ENCODE measurements at regions not wholly inside any gene's neighbourhood (a gene's known extent, or its start where the extent isn't known, plus 50 kb on each side); places are given as distances from the start of the nearest gene placed in this dataset.
"Not testable (repeated sequence)": the region's sequence is repeated elsewhere in the genome, so short reads cannot be mapped to it uniquely, and the experiment has no call there.

DNA sequence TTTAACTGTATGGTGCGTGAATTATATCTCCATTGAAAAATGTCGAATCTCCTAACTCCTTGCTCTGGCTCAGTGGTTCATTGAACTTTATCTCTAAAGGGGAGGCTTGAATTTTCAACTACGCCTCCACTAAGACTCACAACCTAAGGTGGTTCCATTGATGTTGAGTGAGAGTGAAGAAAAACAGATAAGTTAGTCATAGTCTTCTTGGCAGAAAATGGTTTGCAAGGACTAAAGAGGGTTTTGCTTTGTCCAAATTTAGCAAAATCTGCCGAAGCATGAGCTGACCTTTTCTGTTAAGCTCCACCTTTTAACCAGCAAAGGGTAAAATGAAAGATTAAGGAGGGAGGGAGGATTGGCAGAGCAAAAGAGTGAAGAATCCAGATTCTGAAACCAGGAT lies 290.2 kb upstream of the SPTLC3 start:
- H3K9me3 ChIP-seq (ENCODE audit: control insufficient read depth, low read length, poor library complexity, severe bottlenecking), result no peaks in the 10 kb centered on the region
- Mint-ChIP-seq H3K27ac (no peak overlapping the region), H3K27me3 (no peaks in the 10 kb centered on the region), H3K36me3 (ENCODE audit: low read depth) (no peaks in the 10 kb centered on the region), H3K4me1 (no peaks in the 10 kb centered on the region), H3K4me3 (no peak overlapping the region)
- DNase-seq (no peak), ATAC-seq (no peak)

DNA sequence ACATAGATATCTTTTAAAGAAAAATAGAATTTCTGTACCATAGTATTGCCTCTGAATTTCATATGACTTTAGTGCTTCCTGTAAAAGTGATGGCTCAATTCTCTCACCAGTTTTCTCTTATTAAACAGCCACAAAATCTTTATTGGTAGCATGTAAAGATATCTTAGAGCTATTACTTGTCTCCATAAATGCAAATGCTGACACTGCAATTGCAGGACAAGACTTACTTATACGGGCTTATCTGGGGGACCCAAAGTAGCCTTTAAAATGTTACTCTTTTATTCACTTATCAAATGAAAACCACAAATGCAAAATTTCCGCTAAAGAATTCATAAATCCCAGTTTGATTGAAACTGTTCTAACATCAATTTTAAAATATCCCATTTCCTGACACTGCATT lies 287.1 kb upstream of the SPTLC3 start:
- Mint-ChIP-seq H3K36me3 (ENCODE audit: low read depth) (no peaks in the 10 kb centered on the region), H3K4me3 (no peak overlapping the region), H3K27me3 (no peaks in the 10 kb centered on the region), H3K4me1 (no peaks in the 10 kb centered on the region), H3K27ac (no peak overlapping the region)
- ATAC-seq, result no peak
- H3K9me3 ChIP-seq (ENCODE audit: control insufficient read depth, low read length, poor library complexity, severe bottlenecking), result no peaks in the 10 kb centered on the region
- DNase-seq, result no peak

DNA sequence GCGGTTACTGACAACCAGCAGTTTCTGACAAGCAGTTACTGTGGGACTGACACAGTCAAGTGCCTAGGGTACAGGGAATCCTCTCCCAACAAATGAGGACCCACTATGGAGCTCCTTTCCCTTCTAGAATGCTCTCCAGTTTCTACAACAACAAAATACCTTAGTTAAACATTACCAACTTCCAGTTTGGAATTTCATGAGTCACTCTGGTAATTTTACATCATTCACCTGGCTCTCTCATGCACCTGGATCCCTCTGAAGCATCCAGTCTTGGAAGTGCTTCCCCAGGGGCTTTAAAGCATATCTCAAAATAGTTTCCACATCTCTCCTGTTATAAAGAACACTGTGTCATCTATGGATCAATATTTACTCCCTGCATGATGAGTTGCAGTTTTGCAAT lies 286.7 kb upstream of the SPTLC3 start:
- ATAC-seq (no peak), DNase-seq (no peak)
- no peaks in the 10 kb centered on the region for H3K9me3 ChIP-seq (ENCODE audit: control insufficient read depth, low read length, poor library complexity, severe bottlenecking)
- no peaks in the 10 kb centered on the region for H3K36me3 Mint-ChIP-seq (ENCODE audit: low read depth)
- no peaks in the 10 kb centered on the region for H3K27me3 Mint-ChIP-seq
- no peak overlapping the region for H3K4me3 Mint-ChIP-seq
- H3K27ac Mint-ChIP-seq, result no peak overlapping the region
- H3K4me1 Mint-ChIP-seq, result no peaks in the 10 kb centered on the region

DNA sequence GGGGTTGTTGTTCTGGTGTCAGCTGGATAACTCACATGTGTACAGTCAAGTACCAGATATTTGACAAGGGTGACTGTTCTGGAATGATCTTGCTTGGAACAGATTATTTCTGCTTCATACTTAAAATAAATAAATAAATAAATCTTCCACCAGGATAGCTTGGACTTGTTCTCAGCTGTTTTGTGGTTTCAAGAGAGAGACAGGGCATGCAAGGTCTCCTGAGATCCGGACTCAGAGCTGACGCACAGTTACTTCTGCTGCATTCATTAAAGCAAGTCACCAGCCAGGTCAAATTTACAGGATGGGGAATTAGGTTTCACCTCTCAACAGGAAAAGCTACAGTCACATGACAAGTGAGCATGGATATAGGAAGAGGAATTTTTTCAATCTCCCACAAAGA lies 285.0 kb upstream of the SPTLC3 start:
- no peaks in the 10 kb centered on the region for H3K9me3 ChIP-seq (ENCODE audit: control insufficient read depth, low read length, poor library complexity, severe bottlenecking)
- no peak for ATAC-seq
- DNase-seq, result no peak
- Mint-ChIP-seq H3K36me3 (ENCODE audit: low read depth) (no peaks in the 10 kb centered on the region), H3K27ac (no peak overlapping the region), H3K4me3 (no peak overlapping the region), H3K4me1 (no peaks in the 10 kb centered on the region), H3K27me3 (no peaks in the 10 kb centered on the region)

DNA sequence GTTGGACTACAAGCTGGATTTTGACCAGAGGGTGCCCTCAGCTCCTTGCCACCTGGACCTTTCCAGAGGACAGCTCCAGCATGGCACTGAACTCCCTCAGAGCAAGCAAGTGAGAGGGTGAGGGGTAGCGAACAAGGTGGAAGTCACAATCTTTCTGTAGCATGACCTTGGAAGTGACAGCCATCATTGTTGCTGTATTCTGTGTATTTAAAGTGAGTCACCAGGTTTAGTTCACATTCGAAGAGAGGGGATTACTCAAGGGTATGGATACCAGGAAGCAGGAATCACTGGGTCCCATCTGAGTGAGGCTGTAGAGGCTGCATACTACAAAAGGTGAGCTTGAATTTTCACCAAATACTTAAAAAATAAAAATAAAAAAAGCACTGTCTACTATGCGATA lies 280.0 kb upstream of the SPTLC3 start:
- no peak overlapping the region for H3K4me3 Mint-ChIP-seq
- no peak for DNase-seq
- H3K27me3 Mint-ChIP-seq, result no peaks in the 10 kb centered on the region

DNA sequence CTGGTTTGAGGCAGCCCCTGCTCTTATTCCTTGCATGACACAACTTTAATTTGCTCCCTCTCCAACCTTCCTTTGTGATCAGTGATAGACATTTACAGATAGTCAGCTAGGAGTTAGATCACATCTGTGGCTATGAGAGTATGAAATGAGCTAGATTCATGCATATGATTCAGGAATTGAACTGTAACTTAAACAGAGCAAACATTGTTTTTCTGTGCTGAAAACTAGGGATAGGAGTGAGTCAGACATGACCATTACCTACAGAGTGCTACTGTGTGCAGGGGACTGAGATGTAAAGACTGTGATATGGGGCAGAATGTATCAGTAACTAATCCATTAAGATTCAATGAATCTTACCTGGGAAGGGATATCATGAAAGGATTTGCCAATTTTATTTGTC lies 279.4 kb upstream of the SPTLC3 start:
- DNase-seq, result no peak
- Mint-ChIP-seq H3K4me1 (no peaks in the 10 kb centered on the region), H3K27ac (no peak overlapping the region), H3K27me3 (no peaks in the 10 kb centered on the region), H3K36me3 (ENCODE audit: low read depth) (no peaks in the 10 kb centered on the region), H3K4me3 (no peak overlapping the region)
- no peak for ATAC-seq
- H3K9me3 ChIP-seq (ENCODE audit: control insufficient read depth, low read length, poor library complexity, severe bottlenecking), result no peaks in the 10 kb centered on the region

More for the DNA sequence above, 280.0 kb upstream of the SPTLC3 start:
- no peaks in the 10 kb centered on the region for H3K36me3 Mint-ChIP-seq (ENCODE audit: low read depth)
- ATAC-seq, result no peak
- no peaks in the 10 kb centered on the region for H3K4me1 Mint-ChIP-seq
- no peak overlapping the region for H3K27ac Mint-ChIP-seq
- no peaks in the 10 kb centered on the region for H3K9me3 ChIP-seq (ENCODE audit: control insufficient read depth, low read length, poor library complexity, severe bottlenecking)

DNA sequence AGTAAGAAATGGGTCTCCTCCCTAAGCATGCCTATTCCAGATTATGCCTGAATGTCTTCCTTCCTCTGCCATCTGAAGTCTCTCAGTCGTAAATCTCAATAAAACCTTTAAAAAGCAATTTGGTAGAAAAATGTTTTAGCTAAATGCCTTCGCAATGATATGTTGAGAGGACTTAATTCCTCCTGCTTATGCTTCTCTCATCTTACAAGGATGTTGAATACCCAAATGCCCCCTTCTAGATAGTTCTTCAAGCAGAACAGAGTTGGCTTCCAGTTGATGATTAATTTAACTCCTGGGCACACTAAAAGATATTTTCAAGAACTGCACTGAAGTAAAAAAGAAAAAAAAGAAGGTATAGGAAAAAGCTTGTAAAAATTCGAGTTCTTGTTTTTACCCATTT lies 275.0 kb upstream of the SPTLC3 start:
- no peak overlapping the region for H3K4me3 Mint-ChIP-seq
- H3K36me3 Mint-ChIP-seq (ENCODE audit: low read depth), result no peaks in the 10 kb centered on the region
- ATAC-seq (no peak), DNase-seq (no peak)
- H3K27me3 Mint-ChIP-seq, result no peaks in the 10 kb centered on the region
- H3K4me1 Mint-ChIP-seq, result no peaks in the 10 kb centered on the region
- no peak overlapping the region for H3K27ac Mint-ChIP-seq
- no peaks in the 10 kb centered on the region for H3K9me3 ChIP-seq (ENCODE audit: control insufficient read depth, low read length, poor library complexity, severe bottlenecking)

DNA sequence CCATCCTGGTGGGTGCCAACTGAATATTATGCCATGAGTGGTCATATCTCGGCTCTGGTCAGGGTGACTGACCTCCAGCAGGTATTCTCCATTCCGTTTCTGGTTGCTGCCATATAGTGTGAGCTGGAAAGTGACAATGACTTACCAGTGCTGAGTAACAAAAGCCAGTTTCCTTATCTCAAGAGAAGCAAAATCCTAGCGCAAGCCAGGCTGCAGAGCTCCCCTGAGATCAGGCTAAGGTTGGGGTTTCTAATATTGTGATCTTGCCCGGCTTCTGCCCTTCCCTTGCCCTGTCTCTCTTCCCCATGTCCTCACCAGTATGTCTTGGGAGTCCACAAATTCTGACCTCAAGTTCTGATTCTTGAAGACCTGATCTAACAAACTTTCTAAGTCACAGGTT lies 271.3 kb upstream of the SPTLC3 start:
- no peaks in the 10 kb centered on the region for H3K27me3 Mint-ChIP-seq
- no peak overlapping the region for H3K27ac Mint-ChIP-seq
- no peaks in the 10 kb centered on the region for H3K4me1 Mint-ChIP-seq
- H3K36me3 Mint-ChIP-seq (ENCODE audit: low read depth), result no peaks in the 10 kb centered on the region
- ATAC-seq (no peak), DNase-seq (no peak)
- H3K9me3 ChIP-seq (ENCODE audit: control insufficient read depth, low read length, poor library complexity, severe bottlenecking), result no peaks in the 10 kb centered on the region
- H3K4me3 Mint-ChIP-seq, result no peak overlapping the region

DNA sequence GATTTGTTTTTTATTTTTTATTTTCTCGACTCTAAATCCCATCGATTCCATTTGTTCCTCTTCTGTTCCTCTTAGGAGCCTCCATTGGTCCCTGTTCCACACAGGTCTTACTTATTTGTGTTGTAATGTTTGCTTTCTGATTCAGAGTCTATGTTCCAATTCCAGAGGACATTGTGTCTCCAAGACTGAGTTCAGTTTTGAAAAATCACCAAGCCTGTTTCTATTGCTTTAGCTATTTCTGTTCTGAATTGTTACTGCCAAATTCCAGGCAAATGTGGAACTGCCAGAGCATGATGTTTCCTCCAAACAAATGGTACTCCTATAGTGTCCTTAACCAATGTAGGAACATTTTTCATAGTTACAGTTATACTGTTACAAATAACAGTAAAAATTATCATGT lies 270.9 kb upstream of the SPTLC3 start:
- no peak for DNase-seq
- ATAC-seq, result no peak
- Mint-ChIP-seq H3K27me3 (no peaks in the 10 kb centered on the region), H3K27ac (no peak overlapping the region), H3K4me1 (no peaks in the 10 kb centered on the region), H3K36me3 (ENCODE audit: low read depth) (no peaks in the 10 kb centered on the region), H3K4me3 (no peak overlapping the region)
- no peaks in the 10 kb centered on the region for H3K9me3 ChIP-seq (ENCODE audit: control insufficient read depth, low read length, poor library complexity, severe bottlenecking)

DNA sequence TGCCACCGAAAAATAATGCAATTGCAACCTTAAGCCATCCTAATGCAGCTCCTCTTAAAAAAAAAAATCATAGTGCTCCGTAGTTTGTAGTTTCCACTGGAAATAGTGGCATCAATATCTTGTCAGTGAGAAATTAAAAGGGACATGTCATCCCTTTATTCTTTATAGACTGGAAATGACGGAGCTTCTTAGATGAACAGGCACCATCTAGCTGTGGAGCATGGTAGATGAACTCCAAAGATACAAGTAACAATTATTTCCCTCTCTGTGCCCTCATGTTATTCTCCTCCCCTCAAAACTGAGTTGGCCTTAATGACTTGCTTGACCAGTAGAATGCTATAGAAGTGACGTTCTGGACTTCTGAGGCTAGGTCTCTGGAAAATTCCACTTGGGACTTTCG lies 268.1 kb upstream of the SPTLC3 start:
- H3K36me3 Mint-ChIP-seq (ENCODE audit: low read depth), result no peaks in the 10 kb centered on the region
- H3K4me1 Mint-ChIP-seq, result no peaks in the 10 kb centered on the region
- DNase-seq (no peak), ATAC-seq (no peak)
- H3K4me3 Mint-ChIP-seq, result no peak overlapping the region
- H3K27me3 Mint-ChIP-seq, result no peaks in the 10 kb centered on the region
- no peaks in the 10 kb centered on the region for H3K9me3 ChIP-seq (ENCODE audit: control insufficient read depth, low read length, poor library complexity, severe bottlenecking)
- no peak overlapping the region for H3K27ac Mint-ChIP-seq

DNA sequence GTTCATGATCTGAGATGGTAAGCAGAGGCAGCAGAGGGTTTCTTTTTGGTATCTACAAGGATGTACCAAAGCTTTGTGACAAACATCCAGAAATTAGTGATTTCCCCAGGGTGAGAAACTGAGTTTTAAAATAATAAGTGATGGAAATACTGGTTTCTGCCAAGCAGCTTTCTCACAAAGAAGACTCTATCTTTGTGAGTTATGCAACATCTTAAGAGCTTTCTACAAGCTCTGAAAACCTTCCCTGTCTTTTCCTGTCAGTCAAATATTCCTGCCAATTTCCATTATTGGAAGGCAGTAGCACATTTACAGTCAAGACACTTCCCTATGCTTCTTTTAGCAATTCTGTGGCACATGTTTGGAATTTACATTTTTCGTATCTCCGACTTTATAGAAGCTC lies 264.7 kb upstream of the SPTLC3 start:
- H3K27ac Mint-ChIP-seq, result no peak overlapping the region
- no peaks in the 10 kb centered on the region for H3K9me3 ChIP-seq (ENCODE audit: control insufficient read depth, low read length, poor library complexity, severe bottlenecking)

DNA sequence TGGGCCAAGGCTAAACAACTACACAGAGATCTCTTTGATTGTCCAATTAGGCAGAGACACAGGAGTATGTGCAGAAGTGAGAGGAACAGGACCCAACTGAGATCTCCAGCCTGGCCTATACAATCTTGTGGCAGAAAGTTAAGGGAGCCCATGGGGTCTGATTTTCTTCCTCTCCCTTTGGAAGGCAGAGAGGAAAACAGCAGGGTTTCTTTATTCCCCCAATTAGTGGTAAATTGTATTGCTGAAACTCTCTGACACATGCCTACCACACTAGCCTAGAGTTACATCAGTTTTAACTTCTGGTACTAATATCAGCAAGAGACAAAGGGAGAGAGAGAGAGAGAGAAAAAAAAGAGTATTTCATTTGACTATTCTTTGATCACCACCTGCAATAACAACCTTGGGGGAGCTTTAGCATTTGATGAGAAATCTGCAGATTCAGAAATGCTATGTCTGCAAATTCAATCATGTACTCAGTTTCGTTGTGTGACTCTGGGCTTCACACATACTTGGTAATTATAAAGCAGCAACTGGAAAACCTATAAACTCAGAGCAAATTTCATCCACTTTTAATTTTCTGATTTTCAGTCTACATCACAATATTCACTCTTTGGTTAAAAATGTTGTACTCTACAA lies 260.3 kb upstream of the SPTLC3 start:
- Mint-ChIP-seq H3K4me1 (no peaks in the 10 kb centered on the region), H3K4me3 (no peak overlapping the region), H3K36me3 (ENCODE audit: low read depth) (no peaks in the 10 kb centered on the region), H3K27me3 (no peaks in the 10 kb centered on the region), H3K27ac (no peak overlapping the region)
- no peaks in the 10 kb centered on the region for H3K9me3 ChIP-seq (ENCODE audit: control insufficient read depth, low read length, poor library complexity, severe bottlenecking)
- DNase-seq (no peak), ATAC-seq (no peak)

More for the DNA sequence above, 264.7 kb upstream of the SPTLC3 start:
- Mint-ChIP-seq H3K4me1 (no peaks in the 10 kb centered on the region), H3K4me3 (no peak overlapping the region), H3K36me3 (ENCODE audit: low read depth) (no peaks in the 10 kb centered on the region), H3K27me3 (no peaks in the 10 kb centered on the region)
- no peak for DNase-seq
- no peak for ATAC-seq

DNA sequence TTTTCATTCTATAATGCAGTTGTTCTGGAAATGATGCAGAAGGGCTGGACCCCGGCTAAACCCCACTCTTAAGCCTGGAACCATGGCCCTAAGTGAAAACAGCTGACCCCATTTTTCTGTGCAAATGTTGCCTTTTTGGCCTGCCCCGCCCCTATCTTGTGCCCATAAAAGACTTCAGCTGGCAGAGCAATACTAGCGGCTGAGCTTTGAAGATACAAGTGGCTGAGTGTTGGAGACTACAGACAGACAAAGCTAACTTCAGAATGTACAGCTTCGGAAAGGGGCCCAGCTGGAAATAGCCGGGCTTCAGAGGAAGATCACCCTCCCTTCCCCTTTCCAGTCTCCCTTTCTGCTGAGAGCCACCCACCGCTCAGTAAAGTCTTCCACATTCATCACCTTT lies 258.6 kb upstream of the SPTLC3 start:
- Mint-ChIP-seq H3K27ac (no peak overlapping the region), H3K4me3 (no peak overlapping the region), H3K4me1 (no peaks in the 10 kb centered on the region), H3K27me3 (no peaks in the 10 kb centered on the region), H3K36me3 (ENCODE audit: low read depth) (no peaks in the 10 kb centered on the region)
- ATAC-seq (no peak), DNase-seq (no peak)
- H3K9me3 ChIP-seq (ENCODE audit: control insufficient read depth, low read length, poor library complexity, severe bottlenecking), result no peaks in the 10 kb centered on the region

DNA sequence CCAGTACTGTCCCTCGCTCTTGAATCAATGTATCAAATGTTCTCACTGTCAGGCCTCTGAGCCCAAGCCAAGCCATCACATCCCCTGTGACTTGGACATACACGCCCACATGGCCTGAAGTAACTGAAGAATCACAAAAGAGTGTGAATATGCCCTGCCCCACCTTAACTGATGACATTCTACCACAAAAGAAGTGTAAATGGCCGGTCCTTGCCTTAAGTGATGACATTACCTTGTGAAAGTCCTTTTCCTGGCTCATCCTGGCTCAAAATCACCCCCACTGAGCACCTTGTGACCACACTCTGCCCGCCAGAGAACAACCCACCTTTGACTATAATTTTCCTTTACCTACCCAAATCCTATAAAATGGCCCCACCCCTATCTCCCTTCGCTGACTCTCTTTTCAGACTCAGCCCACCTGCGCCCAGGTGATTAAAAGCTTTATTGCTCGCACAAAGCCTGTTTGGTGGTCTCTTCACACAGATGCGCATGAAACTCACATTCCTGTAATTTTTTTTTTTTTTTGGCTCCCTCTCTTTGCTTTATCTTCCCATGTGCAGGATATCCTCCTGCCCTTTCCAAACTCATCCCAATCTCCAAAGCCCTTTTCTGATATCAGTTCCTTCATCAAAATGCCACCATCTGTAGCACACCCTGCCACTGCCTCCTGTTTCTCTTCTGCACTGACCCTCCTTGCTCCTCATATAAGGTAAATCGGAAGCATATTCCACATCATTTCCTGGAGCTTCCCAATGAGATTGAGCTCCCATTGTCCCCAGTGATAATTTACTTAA lies 255.7 kb upstream of the SPTLC3 start:
- not testable (repeated sequence) for H3K4me1 Mint-ChIP-seq; DNase-seq; ATAC-seq; H3K27me3 Mint-ChIP-seq; H3K27ac Mint-ChIP-seq; H3K9me3 ChIP-seq (ENCODE audit: control insufficient read depth, low read length, poor library complexity, severe bottlenecking); H3K4me3 Mint-ChIP-seq; H3K36me3 Mint-ChIP-seq (ENCODE audit: low read depth)
